Esophagus muscularis mucosa (tissue), 4 donors: ENCODE measurements at regions not wholly inside any gene's neighbourhood (a gene's known extent, or its start where the extent isn't known, plus 50 kb on each side); places are given as distances from the start of the nearest gene placed in this dataset.

Source experiments
- DNase-seq: peaks from one replicate; pipeline ENCODE4 v3.0.0-alpha.2; 2017; ENCODE audit errors: extremely low spot score
- H3K27ac ChIP-seq, 4 donors: fragments of 200-600 bp; sonication (generic); replicated peaks in 1 of 4; 1 replicate in 3 of 4; 2 replicates in 1 of 4; pipeline ENCODE4 v1.5.1; 2016 to 2019; ENCODE audit warnings: mild to moderate bottlenecking in 1 of 4
- H3K27me3 ChIP-seq, 4 donors: fragments of 200-600 bp; sonication (generic); one replicate each; pipeline versions ENCODE4 v1.5.1 to v1.6.0; 2016 to 2019
- H3K36me3 ChIP-seq, 4 donors: fragments of 200-600 bp; sonication (generic); one replicate each; pipeline ENCODE4 v1.5.1; 2016 to 2019
- H3K4me1 ChIP-seq, 4 donors: fragments of 200-600 bp; sonication (generic); one replicate each; pipeline ENCODE4 v1.5.1; 2016 to 2019
- H3K4me3 ChIP-seq, 4 donors: fragments of 200-600 bp; sonication (generic); 1 replicate in 2 of 4; 2 replicates in 2 of 4; pipeline ENCODE4 v1.5.1; 2016 to 2019; ENCODE audit warnings: mild to moderate bottlenecking in 4 of 4, moderate library complexity in 1 of 4
- H3K9me3 ChIP-seq, 4 donors: fragments of 200-600 bp; sonication (generic); 1 replicate in 3 of 4; 2 replicates in 1 of 4; pipeline ENCODE4 v1.5.1; 2016 to 2019
- EP300 ChIP-seq: sonication (generic); formaldehyde crosslinking; IDR thresholded peaks from one replicate; pipeline ENCODE4 v1.6.1; 2017; ENCODE audit warnings: antibody characterized with exemption
- POLR2A ChIP-seq: fragments of 450-650 bp; IDR thresholded peaks from one replicate; pipeline ENCODE4 v1.6.1; 2017; ENCODE audit warnings: antibody characterized with exemption, moderate library complexity, mild to moderate bottlenecking, low read depth
- POLR2AphosphoS5 ChIP-seq, 2 donors: sonication (generic); formaldehyde crosslinking; IDR thresholded peaks; one replicate each; pipeline ENCODE4 v1.6.1; 2017; ENCODE audit warnings: antibody characterized with exemption in 2 of 2
- WGBS: methylation state at CpG from one replicate; pipeline ENCODE4 v1.1.5; 2018; 5-methylcytosine and 5-hydroxymethylcytosine counted together
- intact Hi-C: fragments of 100-400 bp; cut with DNase I; formaldehyde crosslinking; loops from one replicate; pipeline ENCODE4 v1.15.1; 2023
- TF ChIP-seq, protein P1 (sequence below), 3 experiments: fragments of 200-600 bp in 2 of 3; fragments of 450-650 bp in 1 of 3; sonication (generic) in 2 of 3; IDR thresholded peaks; one replicate each; pipeline ENCODE4 v1.5.1; 2017 to 2019; ENCODE audit warnings: antibody characterized with exemption in 3 of 3, mild to moderate bottlenecking in 2 of 3, moderate library complexity in 1 of 3

DNA sequence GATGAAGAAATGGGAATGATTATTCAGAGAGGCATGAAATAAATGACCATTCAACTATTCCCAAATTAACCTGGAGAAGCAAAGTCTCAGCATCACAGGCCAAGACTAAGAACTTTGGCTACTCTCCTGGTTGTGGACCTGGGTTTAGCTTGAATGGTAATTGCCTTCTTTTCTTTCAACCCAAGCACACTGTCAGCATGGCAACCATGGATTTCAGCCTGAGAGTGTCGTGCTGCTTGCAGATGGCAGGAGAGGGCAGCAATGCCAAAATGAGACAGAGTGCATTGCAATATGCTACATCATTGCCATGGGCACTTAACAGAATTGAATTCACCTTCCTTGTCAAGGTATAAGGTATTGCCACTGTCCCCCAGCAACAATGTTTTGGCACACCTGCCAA, 767.2 kb downstream of the REEP3 start:
- H3K4me3 ChIP-seq = no peak overlapping the region
- no peak for TF ChIP-seq POLR2AphosphoS5 (IDR thresholded peaks at IDR 0.05)
- TF ChIP-seq, protein P1, sequence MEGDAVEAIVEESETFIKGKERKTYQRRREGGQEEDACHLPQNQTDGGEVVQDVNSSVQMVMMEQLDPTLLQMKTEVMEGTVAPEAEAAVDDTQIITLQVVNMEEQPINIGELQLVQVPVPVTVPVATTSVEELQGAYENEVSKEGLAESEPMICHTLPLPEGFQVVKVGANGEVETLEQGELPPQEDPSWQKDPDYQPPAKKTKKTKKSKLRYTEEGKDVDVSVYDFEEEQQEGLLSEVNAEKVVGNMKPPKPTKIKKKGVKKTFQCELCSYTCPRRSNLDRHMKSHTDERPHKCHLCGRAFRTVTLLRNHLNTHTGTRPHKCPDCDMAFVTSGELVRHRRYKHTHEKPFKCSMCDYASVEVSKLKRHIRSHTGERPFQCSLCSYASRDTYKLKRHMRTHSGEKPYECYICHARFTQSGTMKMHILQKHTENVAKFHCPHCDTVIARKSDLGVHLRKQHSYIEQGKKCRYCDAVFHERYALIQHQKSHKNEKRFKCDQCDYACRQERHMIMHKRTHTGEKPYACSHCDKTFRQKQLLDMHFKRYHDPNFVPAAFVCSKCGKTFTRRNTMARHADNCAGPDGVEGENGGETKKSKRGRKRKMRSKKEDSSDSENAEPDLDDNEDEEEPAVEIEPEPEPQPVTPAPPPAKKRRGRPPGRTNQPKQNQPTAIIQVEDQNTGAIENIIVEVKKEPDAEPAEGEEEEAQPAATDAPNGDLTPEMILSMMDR (IDR thresholded peaks at IDR 0.05) = no peak
- no peak for TF ChIP-seq POLR2A
- no peak for TF ChIP-seq EP300
- intact Hi-C loops = no loop called here
- H3K4me1 ChIP-seq = no peaks in the 10 kb centered on the region
- DNase-seq = no peak
- WGBS = 60% methylated on average over 1 of the region's 1 CpG
- H3K27ac ChIP-seq = no peak overlapping the region
- H3K27me3 ChIP-seq = no peaks in the 10 kb centered on the region
- H3K9me3 ChIP-seq = no peaks in the 10 kb centered on the region
- no peaks in the 10 kb centered on the region for H3K36me3 ChIP-seq

- TF ChIP-seq POLR2A = no peak
- TF ChIP-seq POLR2AphosphoS5 (IDR thresholded peaks at IDR 0.05) = no peak
- TF ChIP-seq, protein P1 (IDR thresholded peaks at IDR 0.05) = no peak
- TF ChIP-seq EP300 = no peak
- no peaks in the 10 kb centered on the region for H3K4me1 ChIP-seq
- 96% methylated on average over 1 of the region's 1 CpG for WGBS
Observed at GRCh38 chr10:64303566-64303965, 782.4 kb downstream of the REEP3 start.

GRCh38 chr10:64306729-64307327, 785.6 kb downstream of the REEP3 start:
- H3K9me3 ChIP-seq = no peaks in the 10 kb centered on the region
- H3K27me3 ChIP-seq = no peaks in the 10 kb centered on the region
- no peak for TF ChIP-seq EP300
- TF ChIP-seq POLR2AphosphoS5 (IDR thresholded peaks at IDR 0.05) = no peak
- TF ChIP-seq POLR2A = no peak
- TF ChIP-seq, protein P1 (IDR thresholded peaks at IDR 0.05) = no peak
- intact Hi-C loops = no loop called here
- DNase-seq = no peak
- 27% methylated on average over 3 of the region's 3 CpGs for WGBS
- no peaks in the 10 kb centered on the region for H3K4me1 ChIP-seq
- no peak overlapping the region for H3K4me3 ChIP-seq
- H3K36me3 ChIP-seq = no peaks in the 10 kb centered on the region
- no peak overlapping the region for H3K27ac ChIP-seq

More at GRCh38 chr10:64303566-64303965, 782.4 kb downstream of the REEP3 start:
- no peak for DNase-seq
- H3K27ac ChIP-seq = no peak overlapping the region
- H3K36me3 ChIP-seq = no peaks in the 10 kb centered on the region
- H3K4me3 ChIP-seq = no peak overlapping the region
- no peaks in the 10 kb centered on the region for H3K27me3 ChIP-seq
- intact Hi-C loops = no loop called here
- H3K9me3 ChIP-seq = no peaks in the 10 kb centered on the region

GRCh38 chr10:64312876-64313275, 791.7 kb downstream of the REEP3 start:
- Histone ChIP-seq H3K36me3 (no peaks in the 10 kb centered on the region), H3K27ac (no peak overlapping the region), H3K9me3 (no peaks in the 10 kb centered on the region), H3K4me3 (no peak overlapping the region), H3K27me3 (no peaks in the 10 kb centered on the region), H3K4me1 (no peaks in the 10 kb centered on the region)
- DNase-seq = no peak
- WGBS = 48% methylated on average over 5 of the region's 5 CpGs
- intact Hi-C loops = no loop called here
- TF ChIP-seq, protein P1 (IDR thresholded peaks at IDR 0.05) = no peak
- no peak for TF ChIP-seq EP300
- no peak for TF ChIP-seq POLR2AphosphoS5 (IDR thresholded peaks at IDR 0.05)
- TF ChIP-seq POLR2A = no peak

DNA sequence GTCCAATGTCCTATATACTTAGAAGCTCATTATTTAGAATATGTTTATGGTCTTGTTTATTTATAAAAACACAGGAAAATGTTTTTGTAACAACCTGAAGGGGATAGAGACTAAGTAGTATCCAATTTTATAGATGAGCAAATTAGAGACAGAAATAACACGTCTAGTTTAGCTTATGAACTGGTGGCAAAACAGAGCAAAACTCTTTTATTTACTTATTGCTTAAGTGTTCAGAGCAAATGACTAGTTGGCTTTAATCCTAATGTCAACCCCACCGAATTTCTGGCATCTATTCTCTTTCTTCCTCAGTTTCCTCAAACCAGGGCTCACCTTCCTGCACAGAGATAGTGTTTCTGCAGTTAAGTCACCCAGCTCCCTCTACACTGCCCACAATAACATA, 792.8 kb downstream of the REEP3 start:
- intact Hi-C loops = no loop called here
- 77% methylated on average over 2 of the region's 2 CpGs for WGBS
- Histone ChIP-seq H3K4me1 (no peaks in the 10 kb centered on the region), H3K36me3 (no peaks in the 10 kb centered on the region), H3K4me3 (no peak overlapping the region), H3K9me3 (no peaks in the 10 kb centered on the region), H3K27me3 (no peaks in the 10 kb centered on the region), H3K27ac (no peak overlapping the region)
- no peak for TF ChIP-seq POLR2AphosphoS5 (IDR thresholded peaks at IDR 0.05)
- TF ChIP-seq EP300 = no peak
- no peak for TF ChIP-seq POLR2A
- TF ChIP-seq, protein P1 (IDR thresholded peaks at IDR 0.05) = no peak
- no peak for DNase-seq
